ENCODE measurements at regions not wholly inside any gene's neighbourhood (a gene's known extent, or its start where the extent isn't known, plus 50 kb on each side); places are given as distances from the start of the nearest gene placed in this dataset.

DNA sequence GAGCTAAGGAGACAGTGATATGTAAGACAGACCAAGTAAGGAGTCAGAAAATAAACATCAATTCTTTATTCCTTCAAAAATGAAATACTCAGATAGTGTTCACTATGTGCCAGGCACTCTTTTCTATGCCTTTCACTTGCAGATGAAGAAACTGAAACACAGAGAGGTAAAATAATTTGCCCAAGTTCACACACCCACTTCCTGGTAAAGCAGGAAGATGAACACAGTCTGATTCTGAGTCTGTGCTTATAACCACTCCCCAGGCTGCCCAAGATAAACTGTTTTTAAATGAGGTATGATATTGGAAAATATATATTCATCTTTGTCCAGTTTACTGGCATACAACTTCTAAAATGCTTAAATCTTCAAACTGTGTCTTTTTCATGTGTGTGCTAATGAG lies 294.4 kb upstream of the NPVF start:
- no peak for TF ChIP-seq CTCF (IDR thresholded peaks at IDR 0.05; ENCODE audit: control insufficient read depth, insufficient read depth, low read depth, low read length, missing control alignments)
- H3K4me3 ChIP-seq (ENCODE audit: control insufficient read depth, low read depth, low read length): no peak overlapping the region
- DNase-seq (ENCODE audit: low read depth): no peak

DNA sequence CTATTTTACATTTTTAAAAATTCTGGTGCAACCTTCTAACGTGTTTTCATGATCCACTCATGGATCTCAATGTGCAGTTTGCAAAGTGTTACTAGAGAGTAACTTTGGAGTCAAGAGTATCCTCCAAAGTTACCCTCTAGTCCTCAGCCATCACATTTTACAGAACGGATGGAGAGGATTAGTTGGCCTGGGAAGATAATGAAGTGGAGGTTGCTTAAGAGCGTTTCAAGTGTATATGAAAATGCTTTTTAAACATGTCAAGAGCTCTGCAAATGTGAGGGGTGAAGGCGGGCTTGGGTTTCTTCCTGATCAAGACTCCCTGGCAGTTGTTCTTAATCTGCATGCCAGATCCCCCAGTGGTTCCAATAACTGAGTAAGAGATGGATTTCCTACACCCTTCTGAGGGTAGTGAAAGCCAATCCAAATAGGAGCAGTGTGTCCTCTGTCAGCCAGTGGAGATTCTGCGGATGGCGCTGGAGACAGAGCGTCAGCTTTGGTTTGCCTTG lies 299.4 kb upstream of the NPVF start:
- no peak for TF ChIP-seq CTCF (IDR thresholded peaks at IDR 0.05; ENCODE audit: control insufficient read depth, insufficient read depth, low read depth, low read length, missing control alignments)
- H3K4me3 ChIP-seq (ENCODE audit: control insufficient read depth, low read depth, low read length): no peak overlapping the region
- DNase-seq (ENCODE audit: low read depth): no peak

GRCh38 chr7:25529320-25529719 lies 301.0 kb upstream of the NPVF start:
- DNase-seq (ENCODE audit: low read depth): no peak
- TF ChIP-seq CTCF (IDR thresholded peaks at IDR 0.05; ENCODE audit: control insufficient read depth, insufficient read depth, low read depth, low read length, missing control alignments): no peak
- H3K4me3 ChIP-seq (ENCODE audit: control insufficient read depth, low read depth, low read length): no peak overlapping the region

DNA sequence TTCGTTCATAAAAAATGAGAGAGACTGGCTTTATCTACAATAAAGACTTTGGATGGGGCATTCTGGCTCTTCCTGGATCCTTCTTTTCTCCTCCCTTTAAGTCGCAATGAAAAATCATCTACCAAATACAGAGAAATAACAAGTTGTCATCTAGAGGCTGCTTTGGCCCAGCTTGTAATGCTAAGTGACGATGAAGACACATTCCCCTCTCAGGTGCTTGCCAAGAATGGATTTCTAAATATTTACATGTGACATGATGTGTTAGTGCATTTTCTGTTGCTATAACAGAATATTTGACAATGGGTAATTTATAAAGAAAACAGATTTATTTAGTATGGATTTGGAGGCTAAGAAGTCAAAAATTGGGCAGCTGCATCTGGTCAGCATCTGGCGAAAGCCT lies 308.6 kb upstream of the NPVF start:
- no peak overlapping the region for H3K4me3 ChIP-seq (ENCODE audit: control insufficient read depth, low read depth, low read length)
- DNase-seq (ENCODE audit: low read depth): no peak
- no peak for TF ChIP-seq CTCF (IDR thresholded peaks at IDR 0.05; ENCODE audit: control insufficient read depth, insufficient read depth, low read depth, low read length, missing control alignments)

- TF ChIP-seq CTCF (IDR thresholded peaks at IDR 0.05; ENCODE audit: control insufficient read depth, insufficient read depth, low read depth, low read length, missing control alignments): no peak
- no peak overlapping the region for H3K4me3 ChIP-seq (ENCODE audit: control insufficient read depth, low read depth, low read length)
- no peak for DNase-seq (ENCODE audit: low read depth)
These were observed 309.5 kb upstream of the NPVF start for GRCh38 chr7:25537662-25538375.

GRCh38 chr7:25541094-25541821 lies 313.0 kb upstream of the NPVF start:
- no peak for TF ChIP-seq CTCF (IDR thresholded peaks at IDR 0.05; ENCODE audit: control insufficient read depth, insufficient read depth, low read depth, low read length, missing control alignments)
- DNase-seq (ENCODE audit: low read depth): no peak
- H3K4me3 ChIP-seq (ENCODE audit: control insufficient read depth, low read depth, low read length): no peak overlapping the region
